SK-N-SH treated with all-trans-retinoic acid at 6 μM for 48 hours (cell line): ENCODE measurements at regions not wholly inside any gene's neighbourhood (a gene's known extent, or its start where the extent isn't known, plus 50 kb on each side); places are given as distances from the start of the nearest gene placed in this dataset.

Experiments
- ATAC-seq: fragments of 200-7000 bp; cut with Tn5 transposase; 3 replicates; pipeline ENCODE4 v1.9.1; 2020; ENCODE audit warnings: mild to moderate bottlenecking, moderate library complexity
- ARNTL ChIP-seq: fragments of 450-650 bp; formaldehyde crosslinking; IDR thresholded peaks from 2 replicates; pipeline ENCODE4 v1.5.0; 2020; ENCODE audit warnings: low read depth, mild to moderate bottlenecking, moderate library complexity, borderline replicate concordance
- CSDC2 ChIP-seq: fragments of 250-450 bp; sonication (Bioruptor Pico); IDR thresholded peaks from 2 replicates; pipeline ENCODE4 v1.5.0; 2020; ENCODE audit warnings: mild to moderate bottlenecking, moderate library complexity
- CSRNP3 ChIP-seq: fragments of 250-450 bp; sonication (Bioruptor Pico); IDR thresholded peaks from 2 replicates; pipeline ENCODE4 v1.5.1; 2021; ENCODE audit warnings: mild to moderate bottlenecking, moderate library complexity
- GLIS3 ChIP-seq: fragments of 250-450 bp; sonication (Bioruptor Pico); IDR thresholded peaks from 2 replicates; pipeline ENCODE4 v1.5.0; 2020; ENCODE audit warnings: mild to moderate bottlenecking, moderate library complexity
- ISL1 ChIP-seq: fragments of 250-450 bp; sonication (Bioruptor Pico); IDR thresholded peaks from 2 replicates; pipeline ENCODE4 v2.1.2; 2022; ENCODE audit warnings: mild to moderate bottlenecking, moderate library complexity
- OSR1 ChIP-seq: fragments of 250-450 bp; sonication (Bioruptor Pico); IDR thresholded peaks from 2 replicates; pipeline ENCODE4 v1.8.0; 2022; ENCODE audit warnings: moderate library complexity, mild to moderate bottlenecking, inconsistent platforms
- POU6F1 ChIP-seq: fragments of 250-450 bp; sonication (Bioruptor Pico); IDR thresholded peaks from 2 replicates; pipeline ENCODE4 v1.8.0; 2021; ENCODE audit warnings: low read depth, mild to moderate bottlenecking, moderate library complexity, borderline replicate concordance
- PPARA ChIP-seq: fragments of 250-450 bp; sonication (Bioruptor Pico); IDR thresholded peaks from 2 replicates; pipeline ENCODE4 v1.5.0; 2020; ENCODE audit warnings: mild to moderate bottlenecking, borderline replicate concordance
- RARB ChIP-seq: fragments of 250-450 bp; sonication (Bioruptor Pico); IDR thresholded peaks from 2 replicates; pipeline ENCODE4 v1.8.0; 2021; ENCODE audit warnings: mild to moderate bottlenecking, moderate library complexity
- SNAI2 ChIP-seq: fragments of 250-450 bp; sonication (Bioruptor Pico); IDR thresholded peaks from 2 replicates; pipeline ENCODE4 v1.5.0; 2020; ENCODE audit warnings: mild to moderate bottlenecking, moderate library complexity
- TCF4 ChIP-seq: fragments of 250-450 bp; sonication (Bioruptor Pico); IDR thresholded peaks from 2 replicates; pipeline ENCODE4 v1.8.0; 2021; ENCODE audit warnings: mild to moderate bottlenecking, moderate library complexity, borderline replicate concordance
- TSHZ2 ChIP-seq: fragments of 250-450 bp; sonication (Bioruptor Pico); IDR thresholded peaks from 2 replicates; pipeline ENCODE4 v1.5.0; 2020; ENCODE audit warnings: mild to moderate bottlenecking, moderate library complexity
- ZC3H10 ChIP-seq: fragments of 250-450 bp; sonication (Bioruptor Pico); IDR thresholded peaks from 2 replicates; pipeline ENCODE4 v1.5.1; 2021; ENCODE audit warnings: mild to moderate bottlenecking, moderate library complexity
- ZFP3 ChIP-seq: fragments of 250-450 bp; sonication (Bioruptor Pico); IDR thresholded peaks from 2 replicates; pipeline ENCODE4 v1.5.0; 2020; ENCODE audit warnings: mild to moderate bottlenecking, moderate library complexity
- ZFP30 ChIP-seq: fragments of 450-650 bp; formaldehyde crosslinking; IDR thresholded peaks from 2 replicates; pipeline ENCODE4 v1.5.0; 2022; ENCODE audit warnings: mild to moderate bottlenecking, moderate library complexity
- ZNF565 ChIP-seq: fragments of 450-650 bp; formaldehyde crosslinking; conservative IDR thresholded peaks from 2 replicates; pipeline ENCODE4 v1.5.0; 2020; ENCODE audit warnings: low read depth, mild to moderate bottlenecking, moderate library complexity
- ZNF70 ChIP-seq: fragments of 450-650 bp; formaldehyde crosslinking; IDR thresholded peaks from 2 replicates; pipeline ENCODE4 v1.5.0; 2020; ENCODE audit warnings: mild to moderate bottlenecking, moderate library complexity
- ZNF8 ChIP-seq: fragments of 450-650 bp; formaldehyde crosslinking; IDR thresholded peaks from 2 replicates; pipeline ENCODE4 v1.5.0; 2020; ENCODE audit warnings: mild to moderate bottlenecking, moderate library complexity

- ATAC-seq: no peak
- TF ChIP-seq RARB (CRISPR knock-in tag) (no peak), TSHZ2 (no peak), TCF4 (CRISPR knock-in tag) (no peak), ARNTL (CRISPR knock-in tag) (no peak), ZC3H10 (CRISPR knock-in tag) (no peak), CSRNP3 (CRISPR knock-in tag) (no peak), OSR1 (CRISPR knock-in tag) (no peak)
Measured at GRCh38 chr13:22128441-22129408, 457.9 kb downstream of the FGF9 start.

GRCh38 chr13:22130254-22130653, 459.4 kb downstream of the FGF9 start:
- ATAC-seq: no peak

GRCh38 chr13:22134261-22134660, 463.4 kb downstream of the FGF9 start:
- TF ChIP-seq ZNF8 (CRISPR knock-in tag): no peak
- no peak for TF ChIP-seq ZFP3 (CRISPR knock-in tag)
- no peak for TF ChIP-seq CSRNP3 (CRISPR knock-in tag)
- TF ChIP-seq ZNF70: no peak
- TF ChIP-seq ZNF565 (CRISPR knock-in tag): no peak
- TF ChIP-seq CSDC2 (CRISPR knock-in tag): no peak
- no peak for TF ChIP-seq GLIS3 (CRISPR knock-in tag)
- TF ChIP-seq PPARA (CRISPR knock-in tag): no peak
- no peak for TF ChIP-seq SNAI2 (CRISPR knock-in tag)
- no peak for TF ChIP-seq ISL1
- TF ChIP-seq POU6F1 (CRISPR knock-in tag): no peak
- ATAC-seq: no peak

More at GRCh38 chr13:22130254-22130653, 459.4 kb downstream of the FGF9 start:
- TF ChIP-seq TSHZ2 (no peak), ZNF565 (CRISPR knock-in tag) (no peak), ZFP30 (no peak), SNAI2 (CRISPR knock-in tag) (no peak)
